HG02938 (cell line): ENCODE measurements at regions not wholly inside any gene's neighbourhood (a gene's known extent, or its start where the extent isn't known, plus 50 kb on each side); places are given as distances from the start of the nearest gene placed in this dataset.

ENCODE experiments used
- ATAC-seq: cut with Tn5 transposase; IDR thresholded peaks from one replicate; pipeline ENCODE4 v1.9.1; 2021; ENCODE audit warnings: mild to moderate bottlenecking, moderate library complexity; ENCODE audit not compliant: unreplicated experiment

GRCh38 chr13:39965309-39965708 is 309.8 kb downstream of the COG6 start:
- ATAC-seq: no peak

DNA sequence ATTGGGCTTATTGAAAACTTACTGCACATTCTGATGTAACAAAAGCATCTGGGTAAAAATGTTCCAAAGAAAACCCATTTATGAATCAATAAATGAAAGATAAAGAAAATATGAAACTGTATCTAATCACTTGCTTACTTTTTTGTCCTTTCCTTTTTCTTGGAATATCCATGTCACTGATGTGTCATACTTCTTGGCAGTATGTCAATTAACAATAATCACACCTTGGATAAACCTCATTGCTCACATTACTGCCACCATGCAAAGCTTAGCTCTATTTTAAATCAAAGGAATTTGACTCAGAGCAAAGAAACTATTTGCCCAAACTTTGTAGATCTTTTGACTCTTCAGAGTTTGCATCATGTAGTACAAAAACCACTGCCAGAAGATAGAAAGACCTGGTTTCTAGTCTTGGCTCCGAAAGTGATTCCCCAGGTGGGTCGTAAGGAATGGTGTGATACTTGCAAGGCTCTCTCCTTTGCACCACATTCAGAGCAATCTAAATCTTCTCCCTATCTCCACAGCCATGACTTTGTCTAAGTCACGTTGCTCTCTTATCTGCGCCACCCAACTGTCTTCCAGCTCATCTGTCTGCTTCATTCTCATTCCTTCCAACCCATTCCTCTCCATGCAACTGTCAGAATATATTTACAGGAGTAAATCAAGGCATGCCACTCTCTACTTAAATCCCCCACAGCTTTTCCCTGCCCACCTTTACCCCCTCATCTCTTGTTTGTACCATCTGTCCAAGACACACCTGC is 311.9 kb downstream of the COG6 start:
- no peak for ATAC-seq

GRCh38 chr13:39968646-39969475 is 313.4 kb downstream of the COG6 start:
- no peak for ATAC-seq

DNA sequence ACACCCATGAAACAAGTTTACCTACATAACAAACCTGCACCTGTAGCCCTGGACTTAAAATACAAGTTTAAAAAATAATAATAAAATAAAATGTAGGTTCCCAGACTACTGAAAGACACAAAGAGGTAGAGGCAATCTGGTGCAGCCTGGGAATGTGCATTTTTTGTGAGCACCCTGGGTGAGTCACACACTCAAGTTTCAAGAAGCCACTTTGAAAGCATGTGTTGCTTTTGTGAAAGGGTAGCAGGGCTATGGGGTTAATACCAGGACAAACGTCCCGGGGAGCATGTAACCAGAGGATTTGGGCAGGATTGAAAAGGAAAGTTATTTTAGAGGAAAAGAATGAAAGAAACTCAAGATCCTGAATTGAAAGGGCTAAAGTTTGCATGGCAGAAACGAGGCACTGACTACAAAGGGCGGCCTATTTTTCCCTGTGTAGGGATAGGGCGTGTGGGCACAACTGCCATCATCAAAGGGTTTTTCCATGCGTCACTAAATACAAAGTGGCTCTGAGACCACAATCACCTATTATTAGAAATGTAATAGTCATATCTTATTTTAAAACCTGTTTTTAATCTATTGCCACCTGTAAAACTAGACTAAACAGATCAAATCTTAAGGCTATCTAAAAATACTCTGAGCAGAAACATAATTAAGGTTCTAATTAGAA is 314.9 kb downstream of the COG6 start:
- ATAC-seq: no peak

DNA sequence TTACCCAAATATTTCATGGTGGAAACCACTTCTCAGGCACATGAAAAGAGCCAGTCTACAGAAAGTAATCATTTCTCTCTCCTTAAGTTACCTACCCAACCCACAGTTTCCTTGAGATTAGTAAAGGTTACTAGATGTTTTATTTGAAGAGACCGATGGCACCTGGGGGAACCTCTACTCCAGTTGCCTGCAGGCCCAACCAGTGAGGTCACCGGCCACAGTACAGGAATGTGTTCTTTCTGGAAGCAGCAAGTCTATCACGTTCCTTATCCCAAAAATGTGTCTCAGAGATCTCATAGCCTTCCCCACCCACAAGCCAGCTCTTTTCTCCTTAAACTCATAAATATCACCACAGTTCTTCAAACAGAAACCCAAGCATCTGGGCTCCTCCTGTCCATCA is 316.1 kb downstream of the COG6 start:
- ATAC-seq: no peak

DNA sequence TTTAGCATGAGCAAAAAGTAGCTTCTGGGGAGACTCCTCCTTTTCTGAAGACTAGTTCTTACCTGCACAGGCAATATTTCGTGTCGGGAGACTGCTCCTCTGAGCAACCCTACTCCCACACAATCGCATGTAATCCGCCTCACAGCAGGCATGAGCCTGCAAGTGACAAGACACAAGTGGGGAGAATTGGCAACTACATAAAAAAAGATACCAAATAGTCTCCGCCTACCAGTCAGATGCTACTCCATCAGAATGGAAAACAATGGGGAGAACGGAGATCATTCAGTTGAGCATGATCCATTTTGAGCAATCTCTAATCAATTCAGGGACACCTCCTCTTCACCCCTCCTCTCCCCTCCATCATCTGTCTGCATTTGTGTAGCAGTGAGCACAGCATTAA is 321.0 kb downstream of the COG6 start:
- ATAC-seq: no peak

DNA sequence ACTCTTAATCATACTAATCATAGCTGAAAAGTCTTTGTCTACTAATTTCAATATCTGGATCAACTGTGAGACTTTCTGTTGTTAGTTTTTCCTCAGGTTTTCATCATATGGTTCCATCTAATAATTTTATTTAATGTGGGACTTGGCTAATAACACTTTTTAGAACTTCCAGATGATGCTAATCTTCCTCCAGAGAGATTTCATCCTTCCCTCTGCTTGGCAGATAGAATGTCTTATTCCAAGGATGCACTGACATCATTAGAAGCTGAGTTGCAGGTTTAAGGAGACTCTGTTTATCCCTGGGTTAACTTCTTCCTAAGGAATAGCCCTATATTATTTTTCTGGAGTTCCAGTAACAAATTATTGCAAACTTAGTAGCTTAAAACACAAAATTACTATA is 325.6 kb downstream of the COG6 start:
- no peak for ATAC-seq

DNA sequence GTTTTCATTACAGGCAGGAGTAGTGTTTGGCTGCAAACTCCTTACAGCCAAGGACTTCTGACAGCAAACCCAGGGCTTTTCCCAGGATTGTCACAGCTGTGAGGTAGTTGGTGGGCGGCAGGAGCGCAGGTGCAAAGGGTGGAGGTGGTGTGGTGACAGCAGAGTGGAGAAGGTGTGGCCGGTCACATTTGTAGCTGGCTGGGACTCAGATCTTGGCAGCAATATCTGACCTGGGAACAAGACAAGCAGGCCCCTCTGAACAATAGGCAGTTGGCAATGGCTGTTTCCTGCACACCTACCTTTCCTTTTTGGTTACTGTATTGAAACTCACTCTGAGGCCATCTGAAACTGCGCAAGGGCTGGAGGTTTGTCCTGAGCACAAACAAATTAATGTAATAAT is 327.3 kb downstream of the COG6 start:
- ATAC-seq: no peak

GRCh38 chr13:39985071-39985470 is 329.6 kb downstream of the COG6 start:
- ATAC-seq: no peak

DNA sequence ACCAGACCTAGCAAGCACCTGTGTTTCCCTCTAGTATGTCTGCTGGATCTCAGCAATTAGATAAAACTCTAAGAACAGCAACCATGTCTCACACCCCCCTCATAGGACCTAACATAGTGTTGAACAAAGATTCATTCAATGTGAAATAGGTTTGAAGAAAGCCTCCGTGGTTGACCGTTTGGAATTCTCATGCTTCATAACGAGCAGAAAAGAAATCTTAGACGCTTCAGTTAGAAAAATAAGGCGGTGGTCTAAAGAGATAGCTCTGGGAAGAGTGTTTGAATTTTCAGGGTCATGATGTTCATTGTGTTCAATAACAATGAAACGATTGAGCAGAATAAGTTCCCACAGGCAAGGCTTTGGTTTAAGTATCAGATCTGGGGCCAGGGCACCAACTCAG is 332.9 kb downstream of the COG6 start:
- ATAC-seq: no peak

DNA sequence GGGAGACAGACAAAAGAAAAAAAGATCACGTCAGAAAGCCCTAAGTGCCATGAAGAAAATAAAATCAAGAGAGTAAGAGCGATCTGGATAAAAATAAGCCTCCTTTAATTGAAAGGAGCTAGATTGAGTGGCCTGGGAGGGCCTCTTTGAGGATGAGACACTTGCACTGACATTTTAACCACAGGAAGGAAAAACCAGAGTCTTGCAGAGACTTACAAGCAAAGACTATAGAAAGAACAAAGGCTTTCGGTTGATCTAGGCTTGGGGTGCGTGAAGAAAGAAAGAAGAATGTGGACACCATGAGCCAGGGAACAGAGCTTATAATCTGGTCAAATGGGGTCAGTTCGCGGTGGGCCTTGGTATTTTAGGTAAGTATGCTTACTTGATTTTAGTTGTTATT is 342.7 kb downstream of the COG6 start:
- ATAC-seq: no peak

GRCh38 chr13:40002016-40002415 is 346.6 kb downstream of the COG6 start:
- ATAC-seq: no peak

- no peak for ATAC-seq
Observed at GRCh38 chr13:40013554-40013953, 358.1 kb downstream of the COG6 start.

DNA sequence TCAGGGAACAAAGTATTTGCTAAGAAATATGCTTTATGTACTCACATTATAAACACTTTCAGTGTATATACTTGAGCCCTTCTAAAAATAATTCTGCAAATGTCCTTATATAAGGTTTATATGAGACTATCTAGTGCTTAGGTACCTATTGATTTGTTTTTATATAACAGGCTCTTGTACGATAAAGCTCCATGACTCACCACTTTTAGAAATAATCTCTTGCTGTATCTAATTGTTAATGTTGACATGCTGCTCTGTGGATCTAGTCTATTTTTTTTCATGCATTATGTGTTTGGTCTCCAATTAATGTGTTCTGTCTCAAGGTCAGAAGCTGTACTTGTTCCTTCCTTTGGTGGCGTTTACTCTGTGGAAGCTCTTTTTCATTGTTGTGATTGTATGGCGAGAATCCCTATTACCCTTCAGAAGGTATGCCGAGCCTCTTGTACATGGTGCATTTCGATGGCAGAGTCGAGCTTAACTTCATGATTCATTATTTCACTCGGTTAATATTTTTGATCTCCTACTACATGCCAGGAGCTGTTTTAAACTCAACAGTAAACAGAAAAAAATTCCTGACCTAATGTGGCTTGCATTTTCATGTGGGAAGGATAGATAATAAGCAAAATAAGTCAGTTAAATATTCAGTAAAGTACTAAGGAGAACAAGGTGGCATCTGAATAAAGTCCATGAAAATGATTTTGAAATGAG is 361.6 kb downstream of the COG6 start:
- ATAC-seq: no peak

- no peak for ATAC-seq
Observed at GRCh38 chr13:40017662-40018262, 362.3 kb downstream of the COG6 start.

DNA sequence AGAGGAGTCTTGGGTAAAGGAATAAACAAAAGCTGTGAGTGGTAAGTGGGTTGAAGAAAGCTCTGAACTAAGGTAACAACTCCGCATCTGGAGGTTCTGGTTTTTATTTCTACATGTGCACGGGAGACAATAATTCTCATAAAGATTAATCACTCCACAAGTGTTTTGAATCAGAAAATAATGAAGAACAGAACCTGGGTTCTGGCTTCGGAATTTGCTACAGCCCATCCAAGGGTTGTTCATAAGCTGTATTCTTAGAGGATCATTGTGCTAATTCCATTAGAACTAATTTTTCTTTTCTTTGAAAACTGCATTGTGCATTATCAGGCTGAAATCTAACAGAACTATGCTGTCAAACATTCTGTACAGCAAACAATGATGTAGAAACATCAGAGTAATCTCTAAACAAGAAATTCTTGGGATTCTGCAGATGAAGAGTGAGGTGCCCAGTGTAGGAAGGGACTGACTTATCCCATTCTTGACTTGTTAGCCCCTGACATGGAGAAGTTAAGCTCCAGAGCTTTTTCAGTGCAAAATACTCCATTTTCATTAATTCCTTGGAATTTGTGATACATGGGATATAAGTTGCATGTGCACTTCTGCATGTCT is 368.2 kb downstream of the COG6 start:
- ATAC-seq: no peak

DNA sequence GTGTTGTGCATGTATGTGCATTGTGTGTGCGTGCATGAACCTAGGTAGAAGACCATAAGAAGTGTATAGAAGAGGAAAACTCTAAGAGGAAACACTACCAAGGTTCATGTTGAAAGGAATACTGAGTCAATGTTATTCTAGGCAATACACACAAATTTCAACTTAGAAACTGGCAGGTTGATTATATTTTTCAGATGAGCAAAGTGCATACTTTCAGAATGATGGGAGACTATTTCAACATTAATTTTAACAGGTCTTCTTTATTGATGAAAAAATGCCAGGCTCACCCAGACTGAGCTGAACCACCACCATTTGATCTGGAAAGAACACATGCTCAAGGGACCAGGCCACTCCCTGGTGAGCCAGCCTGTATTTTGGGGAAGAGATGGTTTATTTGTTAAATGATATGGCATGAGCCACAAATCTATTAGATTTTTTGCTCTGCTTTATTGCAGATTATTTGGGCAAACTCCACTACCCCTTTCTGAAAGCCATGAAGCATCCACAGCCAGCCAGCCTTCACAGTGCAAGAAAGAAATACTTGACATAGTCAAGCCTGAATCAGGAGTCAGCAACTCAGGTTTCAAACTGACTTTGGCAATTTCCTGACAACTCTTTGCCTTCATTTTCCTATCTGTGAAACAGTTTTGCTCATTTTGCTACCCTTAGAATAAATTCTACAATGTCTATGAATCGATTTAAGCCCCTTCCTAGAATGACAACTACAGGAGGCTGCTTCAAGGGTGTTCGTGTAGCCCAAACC is 368.9 kb downstream of the COG6 start:
- ATAC-seq: no peak

GRCh38 chr13:40024967-40025714 is 369.7 kb downstream of the COG6 start:
- ATAC-seq: no peak

- ATAC-seq: peak; percentile 95
Observed at GRCh38 chr13:40026174-40026585, 370.7 kb downstream of the COG6 start.
